ENCODE measurements at regions not wholly inside any gene's neighbourhood (a gene's known extent, or its start where the extent isn't known, plus 50 kb on each side); places are given as distances from the start of the nearest gene placed in this dataset.
"Not testable (repeated sequence)": the region's sequence is repeated elsewhere in the genome, so short reads cannot be mapped to it uniquely, and the experiment has no call there.

- no peak for DNase-seq (ENCODE audit: low read depth)
Observed at GRCh38 chr19:29013325-29013724, 199.6 kb downstream of the UQCRFS1 start.

GRCh38 chr19:29012457-29012856 lies 200.5 kb downstream of the UQCRFS1 start:
- DNase-seq (ENCODE audit: low read depth) = no peak

- DNase-seq (ENCODE audit: low read depth) = no peak
Observed at GRCh38 chr19:29010276-29010675, 202.7 kb downstream of the UQCRFS1 start.

GRCh38 chr19:29006057-29006735 lies 206.8 kb downstream of the UQCRFS1 start:
- no peak for DNase-seq (ENCODE audit: low read depth)

GRCh38 chr19:29004796-29005195 lies 208.2 kb downstream of the UQCRFS1 start:
- no peak for DNase-seq (ENCODE audit: low read depth)

GRCh38 chr19:29003641-29004409 lies 209.1 kb downstream of the UQCRFS1 start:
- no peak for DNase-seq (ENCODE audit: low read depth)

- DNase-seq (ENCODE audit: low read depth) = no peak
Observed at GRCh38 chr19:29002336-29002735, 210.6 kb downstream of the UQCRFS1 start.

- DNase-seq (ENCODE audit: low read depth) = peak; percentile 3
Observed at GRCh38 chr19:29001597-29002245, 211.2 kb downstream of the UQCRFS1 start.

- DNase-seq (ENCODE audit: low read depth) = peak; percentile 24
Observed at GRCh38 chr19:29001141-29001581, 211.8 kb downstream of the UQCRFS1 start.

- DNase-seq (ENCODE audit: low read depth) = no peak
Observed at GRCh38 chr19:28999724-29000433, 213.1 kb downstream of the UQCRFS1 start.

GRCh38 chr19:28998974-28999373 lies 214.0 kb downstream of the UQCRFS1 start:
- no peak for DNase-seq (ENCODE audit: low read depth)

GRCh38 chr19:28997866-28998265 lies 215.1 kb downstream of the UQCRFS1 start:
- not testable (repeated sequence) for DNase-seq (ENCODE audit: low read depth)

- DNase-seq (ENCODE audit: low read depth) = no peak
Observed at GRCh38 chr19:28990522-28990921, 222.4 kb downstream of the UQCRFS1 start.

- DNase-seq (ENCODE audit: low read depth) = no peak
Observed at GRCh38 chr19:28989739-28990138, 223.2 kb downstream of the UQCRFS1 start.

- no peak for DNase-seq (ENCODE audit: low read depth)
Observed at GRCh38 chr19:28988066-28988465, 224.9 kb downstream of the UQCRFS1 start.

- no peak for DNase-seq (ENCODE audit: low read depth)
Observed at GRCh38 chr19:28987177-28987576, 225.8 kb downstream of the UQCRFS1 start.

- no peak for DNase-seq (ENCODE audit: low read depth)
Observed at GRCh38 chr19:28985201-28985600, 227.8 kb downstream of the UQCRFS1 start.

GRCh38 chr19:28984315-28984714 lies 228.6 kb downstream of the UQCRFS1 start:
- no peak for DNase-seq (ENCODE audit: low read depth)

- DNase-seq (ENCODE audit: low read depth) = no peak
Observed at GRCh38 chr19:28983430-28983829, 229.5 kb downstream of the UQCRFS1 start.

GRCh38 chr19:28981994-28982393 lies 231.0 kb downstream of the UQCRFS1 start:
- no peak for DNase-seq (ENCODE audit: low read depth)

- no peak for DNase-seq (ENCODE audit: low read depth)
Observed at GRCh38 chr19:28981518-28981917, 231.4 kb downstream of the UQCRFS1 start.

GRCh38 chr19:28980236-28980868 lies 232.6 kb downstream of the UQCRFS1 start:
- peak; percentile 10 for DNase-seq (ENCODE audit: low read depth)

All from fibroblast of gingiva (primary cell).